ENCODE measurements at regions not wholly inside any gene's neighbourhood (a gene's known extent, or its start where the extent isn't known, plus 50 kb on each side); places are given as distances from the start of the nearest gene placed in this dataset.

DNA sequence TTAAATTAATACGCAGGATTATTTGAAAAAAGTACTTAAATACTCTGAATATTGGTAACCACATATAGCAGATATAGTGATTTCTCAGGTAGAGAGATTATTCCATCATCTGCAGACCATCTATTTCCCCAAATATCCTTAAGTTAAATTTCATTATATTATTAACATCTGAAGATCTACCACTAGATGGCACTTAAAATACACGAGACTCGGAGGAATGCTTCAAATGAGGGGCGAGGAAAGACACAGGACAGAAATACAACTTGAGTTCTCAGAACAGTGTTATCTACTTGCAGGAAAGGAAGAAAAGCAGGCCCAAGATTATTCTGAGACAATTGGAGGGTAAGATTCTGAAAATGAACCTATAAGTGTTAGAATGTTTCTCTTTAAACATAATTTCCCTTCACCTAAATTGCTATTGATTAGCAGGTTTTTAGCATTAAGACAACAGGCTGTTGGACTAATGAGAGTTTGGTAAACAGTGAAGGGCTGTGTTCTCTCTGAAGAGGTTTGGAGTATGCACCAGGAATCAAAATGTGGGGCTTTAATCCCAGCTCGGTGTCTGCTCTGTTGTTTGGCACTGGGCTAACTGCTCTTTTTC is 76.9 kb upstream of the GCFC2 start:
- TF ChIP-seq, protein P1, sequence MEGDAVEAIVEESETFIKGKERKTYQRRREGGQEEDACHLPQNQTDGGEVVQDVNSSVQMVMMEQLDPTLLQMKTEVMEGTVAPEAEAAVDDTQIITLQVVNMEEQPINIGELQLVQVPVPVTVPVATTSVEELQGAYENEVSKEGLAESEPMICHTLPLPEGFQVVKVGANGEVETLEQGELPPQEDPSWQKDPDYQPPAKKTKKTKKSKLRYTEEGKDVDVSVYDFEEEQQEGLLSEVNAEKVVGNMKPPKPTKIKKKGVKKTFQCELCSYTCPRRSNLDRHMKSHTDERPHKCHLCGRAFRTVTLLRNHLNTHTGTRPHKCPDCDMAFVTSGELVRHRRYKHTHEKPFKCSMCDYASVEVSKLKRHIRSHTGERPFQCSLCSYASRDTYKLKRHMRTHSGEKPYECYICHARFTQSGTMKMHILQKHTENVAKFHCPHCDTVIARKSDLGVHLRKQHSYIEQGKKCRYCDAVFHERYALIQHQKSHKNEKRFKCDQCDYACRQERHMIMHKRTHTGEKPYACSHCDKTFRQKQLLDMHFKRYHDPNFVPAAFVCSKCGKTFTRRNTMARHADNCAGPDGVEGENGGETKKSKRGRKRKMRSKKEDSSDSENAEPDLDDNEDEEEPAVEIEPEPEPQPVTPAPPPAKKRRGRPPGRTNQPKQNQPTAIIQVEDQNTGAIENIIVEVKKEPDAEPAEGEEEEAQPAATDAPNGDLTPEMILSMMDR (IDR thresholded peaks at IDR 0.05; ENCODE audit: insufficient read depth, low read depth, low read length, missing control alignments): peak; percentile 48
- DNase-seq (ENCODE audit: low read depth): peak; percentile 40
- no peak overlapping the region for H3K4me3 ChIP-seq (ENCODE audit: low read length)

DNA sequence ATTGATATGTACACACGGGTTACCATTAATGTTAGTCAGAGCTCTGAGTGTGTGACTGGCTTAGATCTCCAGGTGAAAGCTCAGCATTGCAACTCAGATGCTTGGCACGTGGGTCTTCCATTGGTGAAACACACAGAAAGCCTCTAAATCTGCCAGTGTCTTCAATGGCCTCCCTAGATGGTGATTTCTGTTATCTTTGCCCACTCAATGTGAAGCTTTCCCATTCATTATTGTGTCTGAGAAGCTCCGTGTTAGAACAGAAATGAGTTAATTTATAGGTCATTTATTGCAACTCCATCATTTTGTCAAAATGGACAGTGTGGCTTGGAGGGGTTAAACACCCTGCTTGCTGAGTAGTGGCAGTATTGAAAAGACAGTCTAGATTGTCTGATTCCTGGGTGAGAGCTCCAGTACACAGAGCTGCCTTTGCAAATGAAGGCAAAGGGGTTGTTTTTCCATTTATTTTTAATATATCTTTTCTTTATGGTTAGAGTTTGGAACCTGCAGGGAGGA is 64.7 kb upstream of the GCFC2 start:
- DNase-seq (ENCODE audit: low read depth): no peak
- TF ChIP-seq, protein P1 (IDR thresholded peaks at IDR 0.05; ENCODE audit: insufficient read depth, low read depth, low read length, missing control alignments): no peak
- H3K4me3 ChIP-seq (ENCODE audit: low read length): no peak overlapping the region

DNA sequence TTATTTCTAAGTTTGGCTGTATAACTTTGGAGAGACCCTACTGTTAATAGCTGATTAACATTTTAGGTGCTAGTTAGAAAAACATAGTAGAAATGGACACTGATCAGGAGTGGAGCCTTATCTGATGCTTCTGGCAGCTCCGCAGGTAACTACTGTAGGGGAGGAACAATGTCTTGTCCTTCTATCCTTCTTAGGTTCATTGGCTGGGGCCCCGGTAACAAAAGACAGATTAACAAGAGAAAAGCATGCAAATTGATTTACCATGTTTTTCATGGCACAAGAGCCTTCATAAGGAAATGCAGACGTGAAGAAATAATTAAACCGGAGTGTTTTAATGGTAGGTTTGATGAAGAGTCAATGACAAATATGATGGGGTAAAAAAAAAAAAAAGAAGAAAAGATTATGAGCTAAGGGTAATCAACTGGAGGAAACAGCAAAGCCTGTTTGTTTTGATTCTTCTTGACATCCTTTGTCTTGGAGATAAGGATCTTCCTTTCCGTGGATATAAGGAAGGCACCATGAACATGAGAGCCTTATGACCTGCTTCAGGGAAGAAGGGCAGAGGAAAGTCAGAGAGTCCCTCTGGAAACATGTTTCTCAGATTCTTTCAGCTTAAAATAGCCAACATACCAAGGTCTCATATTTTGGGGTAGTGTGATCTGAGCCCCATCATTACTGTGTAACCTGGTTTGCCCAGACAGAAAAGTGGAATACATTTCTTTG is 62.4 kb upstream of the GCFC2 start:
- TF ChIP-seq, protein P1 (IDR thresholded peaks at IDR 0.05; ENCODE audit: insufficient read depth, low read depth, low read length, missing control alignments): no peak
- H3K4me3 ChIP-seq (ENCODE audit: low read length): no peak overlapping the region
- no peak for DNase-seq (ENCODE audit: low read depth)

DNA sequence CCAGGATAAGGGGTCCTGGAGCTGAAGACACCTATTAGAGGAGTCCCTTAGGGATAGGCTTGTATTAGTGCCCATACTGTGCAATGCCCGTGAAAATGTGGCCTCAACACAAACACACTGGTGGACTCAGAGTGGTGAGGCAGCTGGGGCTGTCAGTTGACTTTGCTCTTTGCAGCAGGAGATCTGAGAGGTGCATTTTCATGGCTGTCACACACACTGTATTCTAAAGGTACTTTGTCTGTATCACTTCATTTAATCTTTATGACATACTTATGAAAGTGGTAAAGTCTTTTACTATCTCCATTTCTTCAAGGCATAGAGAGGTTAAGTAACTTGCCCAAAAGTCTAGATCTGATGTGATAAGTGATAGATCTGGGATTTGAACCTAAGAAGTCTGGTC is 55.1 kb upstream of the GCFC2 start:
- TF ChIP-seq, protein P1 (IDR thresholded peaks at IDR 0.05; ENCODE audit: insufficient read depth, low read depth, low read length, missing control alignments): no peak
- no peak for DNase-seq (ENCODE audit: low read depth)
- no peak overlapping the region for H3K4me3 ChIP-seq (ENCODE audit: low read length)

DNA sequence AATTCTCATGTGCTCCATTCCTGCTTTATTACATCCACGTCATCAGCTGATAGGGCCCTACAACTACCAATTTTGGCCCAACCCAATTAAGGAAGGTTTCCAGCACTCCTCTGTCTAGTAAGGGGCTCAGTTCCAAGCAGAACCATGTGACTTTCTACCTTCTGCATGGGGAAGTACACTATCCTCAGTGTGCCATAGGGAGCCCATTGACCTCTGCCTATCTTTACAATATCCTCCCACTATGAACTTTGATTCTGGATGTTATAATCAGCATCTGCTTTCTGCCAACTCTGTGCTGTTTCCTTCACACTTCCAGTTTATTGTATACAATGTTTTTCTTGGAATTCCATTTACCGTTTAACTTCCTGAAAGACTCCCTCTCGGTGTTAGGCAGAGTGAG is 53.9 kb upstream of the GCFC2 start:
- no peak overlapping the region for H3K4me3 ChIP-seq (ENCODE audit: low read length)
- no peak for DNase-seq (ENCODE audit: low read depth)
- TF ChIP-seq, protein P1 (IDR thresholded peaks at IDR 0.05; ENCODE audit: insufficient read depth, low read depth, low read length, missing control alignments): no peak

Data from epithelial cell of esophagus (primary cell).